ENCODE measurements at regions not wholly inside any gene's neighbourhood (a gene's known extent, or its start where the extent isn't known, plus 50 kb on each side); places are given as distances from the start of the nearest gene placed in this dataset.

GRCh38 chr13:105272660-105273631 lies 1262.5 kb downstream of the EFNB2 start:
- TF ChIP-seq TAF1 (IDR thresholded peaks at IDR 0.05; ENCODE audit: low read depth, low read length) (no peak), POLR2AphosphoS5 (IDR thresholded peaks at IDR 0.05; ENCODE audit: low read depth, low read length) (no peak), POLR2A (IDR thresholded peaks at IDR 0.05; ENCODE audit: low read depth, low read length) (no peak), POU2F2 (IDR thresholded peaks at IDR 0.05; ENCODE audit: low read depth, low read length) (no peak), SPI1 (IDR thresholded peaks at IDR 0.05; ENCODE audit: low read depth, low read length) (peak; percentile 67), PAX5 (IDR thresholded peaks at IDR 0.05; ENCODE audit: insufficient read depth, low read length, severe bottlenecking) (no peak)

Measured in GM12891 (cell line).